HG03571 (cell line): ENCODE measurements at regions not wholly inside any gene's neighbourhood (a gene's known extent, or its start where the extent isn't known, plus 50 kb on each side); places are given as distances from the start of the nearest gene placed in this dataset.
"Not testable (repeated sequence)": the region's sequence is repeated elsewhere in the genome, so short reads cannot be mapped to it uniquely, and the experiment has no call there.

Experiments used
- ATAC-seq: cut with Tn5 transposase; IDR thresholded peaks from one replicate; pipeline ENCODE4 v1.9.1; 2021; ENCODE audit not compliant: unreplicated experiment

DNA sequence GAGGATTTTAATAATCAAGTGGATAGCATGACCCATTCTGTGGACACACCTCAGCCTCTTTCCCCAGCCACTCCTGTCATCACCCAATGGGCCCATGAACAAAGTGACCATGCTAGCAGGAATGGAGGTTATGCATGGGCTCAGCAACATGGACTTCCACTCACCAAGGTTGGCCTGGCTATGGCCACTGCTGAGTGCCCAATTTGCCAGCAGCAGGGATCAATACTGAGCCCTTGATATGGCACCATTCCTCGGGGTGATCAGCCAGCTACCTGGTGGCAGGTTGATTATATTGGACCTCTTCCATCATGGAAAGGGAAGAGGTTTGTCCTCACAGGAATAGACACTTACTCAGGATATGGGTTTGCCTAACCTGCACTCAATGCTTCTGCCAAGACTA, 173.9 kb upstream of the C1orf87 start:
- ATAC-seq = not testable (repeated sequence)

DNA sequence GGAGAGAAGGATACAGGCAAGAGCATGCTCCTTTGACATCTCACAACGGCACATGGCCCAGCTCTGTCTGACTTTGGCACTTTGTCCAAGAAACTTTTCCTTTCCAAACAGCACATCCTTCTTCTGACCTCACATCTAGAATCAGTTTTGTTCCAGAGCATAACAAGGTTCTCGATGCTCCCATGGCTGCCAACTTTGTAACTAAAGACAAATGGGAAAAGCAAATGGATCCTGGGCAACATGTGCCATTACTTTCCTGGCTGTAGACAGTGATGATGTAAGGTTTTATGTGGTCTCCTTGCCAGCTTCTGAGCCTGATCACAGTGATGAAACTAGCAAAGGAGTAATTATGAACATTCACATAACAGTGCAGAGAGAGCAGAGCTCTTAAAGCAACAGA, 171.8 kb upstream of the C1orf87 start:
- ATAC-seq = no peak

DNA sequence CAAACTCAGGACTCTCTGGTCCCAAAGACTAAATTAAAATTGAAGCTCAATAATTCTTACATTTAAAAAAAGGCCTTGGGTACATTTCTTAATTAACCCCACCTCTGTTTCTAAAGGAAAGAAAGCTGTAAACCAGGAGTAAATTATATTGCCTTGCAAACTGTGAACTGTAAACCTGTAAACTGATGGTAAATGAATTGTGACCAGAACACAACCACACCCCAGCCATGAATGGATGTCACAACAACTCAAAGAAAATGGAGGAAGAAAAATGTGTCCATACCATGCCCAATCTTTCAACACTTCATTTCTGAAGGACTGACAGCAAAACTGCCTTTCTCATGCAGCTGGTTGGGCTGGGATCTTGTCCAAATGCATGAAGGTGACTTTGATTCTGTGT, 171.3 kb upstream of the C1orf87 start:
- no peak for ATAC-seq

- ATAC-seq = no peak
Measured at GRCh38 chr1:60235275-60235674, 161.7 kb upstream of the C1orf87 start.

GRCh38 chr1:60234776-60235175, 161.2 kb upstream of the C1orf87 start:
- no peak for ATAC-seq

- no peak for ATAC-seq
Measured at GRCh38 chr1:60229821-60230220, 156.3 kb upstream of the C1orf87 start.

GRCh38 chr1:60228041-60228491, 154.5 kb upstream of the C1orf87 start:
- ATAC-seq = no peak

DNA sequence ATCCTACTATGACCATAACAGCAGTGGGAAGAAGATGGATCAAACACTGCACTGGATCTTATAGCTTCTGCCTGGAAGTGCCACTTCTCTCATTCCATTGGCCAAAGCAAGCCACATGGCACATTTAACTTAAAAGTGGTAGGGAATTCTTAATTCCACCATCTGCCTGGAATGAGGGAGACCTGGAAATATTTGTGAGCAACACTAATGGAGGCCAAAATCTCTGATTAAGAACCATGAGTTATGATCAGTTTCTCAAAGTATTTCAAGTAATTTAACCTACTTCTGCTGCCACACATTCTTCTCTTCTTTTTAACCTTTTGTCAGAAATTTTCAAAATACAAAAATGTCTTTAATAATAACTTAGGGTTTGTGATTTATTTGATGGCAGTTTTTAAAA, 154.0 kb upstream of the C1orf87 start:
- ATAC-seq = no peak

DNA sequence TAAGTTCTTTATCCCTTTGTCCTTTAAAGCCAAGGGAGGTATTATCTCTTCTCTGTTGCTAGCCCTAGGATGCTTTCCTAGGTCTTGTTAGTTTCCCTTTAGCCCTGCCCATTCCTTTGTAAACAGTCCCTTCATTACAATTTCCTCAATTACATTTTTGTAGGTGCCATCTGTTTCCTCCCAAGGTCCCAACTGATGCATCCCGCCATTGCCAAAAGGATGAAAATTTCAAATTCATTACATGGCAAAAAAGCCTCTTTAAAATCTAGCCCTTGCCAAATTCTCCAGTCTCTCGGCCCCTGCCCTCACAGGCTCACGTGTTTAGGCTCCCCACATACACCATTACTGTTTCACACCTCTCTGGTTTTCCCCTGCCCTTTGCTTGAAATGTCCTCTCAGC, 151.9 kb upstream of the C1orf87 start:
- no peak for ATAC-seq

GRCh38 chr1:60224523-60224922, 151.0 kb upstream of the C1orf87 start:
- ATAC-seq = no peak

DNA sequence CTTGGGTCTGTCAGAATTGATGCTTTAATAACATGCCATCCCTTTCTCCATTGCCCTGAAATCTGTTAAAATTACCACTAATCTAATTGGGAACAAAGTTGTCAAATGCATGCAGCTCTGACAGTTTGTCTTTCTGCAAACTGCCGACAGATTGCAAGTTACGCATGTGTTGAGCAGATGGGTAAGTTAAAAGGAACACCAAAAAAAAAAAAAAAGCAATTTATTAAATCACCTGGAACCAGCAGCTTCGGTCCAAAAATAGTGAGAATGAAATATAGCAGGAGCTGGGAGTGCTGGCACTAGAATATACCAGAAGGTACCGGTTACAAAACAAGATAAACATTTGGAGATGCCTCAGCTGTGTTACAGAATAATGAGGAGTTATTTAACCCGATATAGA, 149.6 kb upstream of the C1orf87 start:
- no peak for ATAC-seq

DNA sequence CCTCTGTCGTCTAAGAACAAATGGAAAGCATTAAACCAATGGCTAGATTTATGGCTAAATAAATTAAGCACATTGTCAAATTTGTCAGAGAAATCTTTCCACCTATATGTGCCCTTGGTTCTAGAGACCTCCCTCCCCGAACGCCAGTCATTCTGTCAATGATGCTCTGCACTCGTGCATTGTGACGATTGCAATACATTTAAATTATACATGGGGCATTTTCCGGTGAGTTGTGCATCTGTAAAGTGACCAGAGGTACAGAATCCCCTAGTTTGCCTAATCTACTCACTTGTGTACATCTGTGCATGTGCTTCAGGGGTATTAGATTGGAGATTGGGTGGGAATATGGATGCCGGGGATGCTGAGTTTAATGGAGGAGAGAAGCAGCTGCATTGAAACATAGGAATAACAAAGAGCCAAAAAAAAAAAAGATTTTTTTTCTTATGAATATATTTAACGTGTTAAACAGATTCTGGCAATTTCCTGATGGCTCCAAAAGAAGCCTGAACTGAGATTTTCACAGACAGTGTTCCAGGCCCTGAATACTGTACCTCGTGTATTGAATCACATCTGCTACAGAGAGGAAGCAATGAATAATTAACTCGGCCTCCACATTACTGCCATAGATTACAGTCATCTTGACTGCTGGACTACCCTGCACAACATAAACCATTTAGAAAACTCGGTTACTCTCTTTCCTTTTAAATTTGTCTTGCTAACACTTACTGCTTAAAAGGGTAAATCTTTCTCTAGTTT, 149.0 kb upstream of the C1orf87 start:
- ATAC-seq = no peak

DNA sequence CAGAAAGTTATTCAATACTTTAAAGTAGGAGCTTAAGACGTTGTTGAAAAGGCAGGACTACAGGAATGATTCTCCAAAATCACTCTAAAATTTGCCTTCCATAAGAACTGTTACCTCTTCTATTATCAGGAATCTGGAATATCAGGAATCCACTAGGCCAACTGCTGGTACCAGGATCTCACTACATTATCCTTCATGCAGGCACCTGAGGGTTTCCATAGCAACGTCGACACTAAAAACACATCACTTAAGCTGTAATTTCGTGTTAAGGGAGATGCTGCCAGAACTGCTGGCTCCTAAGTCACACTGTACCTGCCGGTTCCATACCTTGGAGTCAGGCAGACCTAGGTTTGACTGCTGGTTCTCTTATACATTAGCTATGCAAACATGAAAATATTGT, 139.7 kb upstream of the C1orf87 start:
- ATAC-seq = no peak

DNA sequence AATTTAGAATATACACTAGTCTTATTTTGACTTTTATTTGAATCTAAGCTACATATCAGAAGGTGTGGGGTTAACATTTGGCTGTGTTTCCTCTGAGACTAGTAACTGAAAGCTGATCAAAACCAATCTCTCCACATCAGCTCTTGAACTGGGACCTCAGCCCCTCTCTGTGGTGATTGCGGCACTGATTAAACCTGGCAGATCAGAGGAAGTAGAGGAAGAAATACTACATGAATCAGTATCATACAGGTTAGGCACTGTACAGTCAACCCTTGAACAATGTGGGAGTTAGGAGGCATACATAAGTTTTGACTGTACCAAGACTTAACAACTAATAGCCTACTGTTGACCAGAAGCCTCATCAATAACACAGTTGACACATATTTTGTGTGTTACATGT, 122.5 kb upstream of the C1orf87 start:
- no peak for ATAC-seq

DNA sequence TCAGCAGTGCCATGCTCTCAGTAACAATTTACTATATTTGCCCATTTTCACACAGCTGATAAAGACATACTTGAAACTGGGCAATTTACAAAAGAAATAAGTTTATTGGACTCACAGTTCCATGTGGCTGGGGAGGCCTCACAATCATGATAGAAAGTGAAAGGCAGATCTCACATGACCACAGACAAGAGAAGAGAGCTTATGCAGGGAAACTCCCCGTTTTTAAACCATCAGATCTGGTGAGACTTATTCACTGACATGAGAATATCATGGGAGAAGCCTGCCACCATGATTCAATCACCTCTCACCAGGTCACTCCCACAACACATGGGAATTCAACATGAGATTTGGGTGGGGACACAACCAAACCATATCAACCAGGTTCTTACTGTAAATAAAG, 112.1 kb upstream of the C1orf87 start:
- ATAC-seq = no peak

DNA sequence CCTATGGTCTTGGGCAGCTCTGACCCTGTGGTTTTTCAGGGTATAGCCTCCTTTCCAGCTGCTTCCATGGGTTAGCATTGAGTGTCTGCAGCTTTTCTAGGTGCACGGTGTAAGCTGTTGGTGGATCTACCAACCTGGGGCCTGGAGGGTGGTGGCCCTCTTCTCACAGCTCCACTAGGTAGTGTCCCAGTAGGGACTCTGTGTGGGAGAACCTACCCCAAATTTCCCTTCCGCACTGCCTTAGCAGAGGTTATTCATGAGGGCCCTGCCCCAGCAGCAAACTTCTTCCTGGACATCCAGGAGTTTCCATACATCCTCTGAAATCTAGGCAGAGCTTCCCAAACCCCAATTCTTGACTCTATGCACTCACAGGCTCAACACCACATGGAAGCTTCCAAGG, 111.0 kb upstream of the C1orf87 start:
- ATAC-seq = no peak

- no peak for ATAC-seq
Measured at GRCh38 chr1:60173729-60174505, 100.3 kb upstream of the C1orf87 start.

- ATAC-seq = no peak
Measured at GRCh38 chr1:60173006-60173405, 99.4 kb upstream of the C1orf87 start.

GRCh38 chr1:60171801-60172200, 98.2 kb upstream of the C1orf87 start:
- ATAC-seq = no peak

DNA sequence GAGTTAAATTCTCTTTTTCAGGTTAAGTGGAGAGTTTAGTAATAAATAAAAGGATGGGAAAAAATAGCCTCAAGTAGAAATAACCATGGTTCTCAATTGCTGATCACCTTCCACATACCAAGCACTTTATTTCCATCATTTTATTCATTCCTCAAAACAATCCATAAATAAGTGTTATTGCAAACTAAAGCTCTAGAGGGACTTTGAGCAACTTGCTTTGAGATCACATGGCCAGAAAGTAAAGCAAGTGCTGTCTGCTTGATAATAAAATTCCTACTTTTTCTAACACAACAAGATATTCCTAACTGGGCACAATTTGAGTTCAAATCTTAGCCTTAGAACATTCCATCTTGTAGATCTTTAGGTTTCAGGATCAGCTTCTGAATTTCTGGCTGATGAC, 97.1 kb upstream of the C1orf87 start:
- no peak for ATAC-seq

- ATAC-seq = no peak
Measured at GRCh38 chr1:60169206-60169605, 95.6 kb upstream of the C1orf87 start.

- no peak for ATAC-seq
Measured at GRCh38 chr1:60162936-60163335, 89.4 kb upstream of the C1orf87 start.
